H9 (cell line): ENCODE measurements at regions not wholly inside any gene's neighbourhood (a gene's known extent, or its start where the extent isn't known, plus 50 kb on each side); places are given as distances from the start of the nearest gene placed in this dataset.
A peak's percentile ranks its signal among the peaks of the same experiment; 100 is the strongest.

ENCODE experiments used
- DNase-seq: peaks from one replicate; pipeline ENCODE4 v3.0.0-alpha.2; 2017
- H2AFZ ChIP-seq: one replicate; pipeline ENCODE4 v1.6.1; 2013; ENCODE audit warnings: mild to moderate bottlenecking, low read length, control low read depth, moderate library complexity
- H2AK5ac ChIP-seq: 2 replicates; pipeline ENCODE4 v1.6.1; 2013; ENCODE audit warnings: low read length, control low read depth, mixed read lengths; ENCODE audit not compliant: insufficient read length
- H2BK120ac ChIP-seq: one replicate; pipeline ENCODE4 v1.6.1; 2013; ENCODE audit warnings: low read depth, mild to moderate bottlenecking, low read length, control low read depth, inconsistent platforms; ENCODE audit not compliant: poor library complexity, severe bottlenecking
- H2BK12ac ChIP-seq: 2 replicates; pipeline ENCODE4 v1.6.1; 2013; ENCODE audit warnings: low read length, control low read depth, mixed read lengths, low read depth; ENCODE audit not compliant: insufficient read length
- H2BK15ac ChIP-seq: 2 replicates; pipeline ENCODE4 v1.6.1; 2013; ENCODE audit warnings: low read depth, low read length, control low read depth
- H2BK20ac ChIP-seq: one replicate; pipeline ENCODE4 v1.6.1; 2013; ENCODE audit warnings: low read depth, mild to moderate bottlenecking, low read length, control low read depth, inconsistent platforms; ENCODE audit not compliant: poor library complexity, severe bottlenecking
- H2BK5ac ChIP-seq: 2 replicates; pipeline ENCODE4 v1.6.1; 2013; ENCODE audit warnings: low read length, control low read depth, mixed read lengths; ENCODE audit not compliant: insufficient read length
- H3K14ac ChIP-seq: 2 replicates; pipeline ENCODE4 v1.6.1; 2013; ENCODE audit warnings: low read length, control low read depth; ENCODE audit not compliant: insufficient read depth
- H3K18ac ChIP-seq: 2 replicates; pipeline ENCODE4 v1.6.1; 2013; ENCODE audit warnings: low read depth, mild to moderate bottlenecking, mixed read lengths, low read length, control low read depth; ENCODE audit not compliant: insufficient read length
- H3K23ac ChIP-seq: 2 replicates; pipeline ENCODE4 v1.6.1; 2013; ENCODE audit warnings: low read length, control low read depth, mixed read lengths, low read depth; ENCODE audit not compliant: insufficient read length
- H3K23me2 ChIP-seq: 2 replicates; pipeline ENCODE4 v1.6.1; 2013; ENCODE audit warnings: low read depth, mild to moderate bottlenecking, mixed read lengths, low read length, control low read depth; ENCODE audit not compliant: insufficient read length, poor library complexity, severe bottlenecking
- H3K27ac ChIP-seq: 2 replicates; pipeline ENCODE4 v1.5.1; 2013; ENCODE audit warnings: low read length, control low read depth, mixed read lengths, low read depth; ENCODE audit not compliant: insufficient read length
- H3K27me3 ChIP-seq: 2 replicates; pipeline ENCODE4 v1.6.1; 2013; ENCODE audit warnings: low read length, control low read depth, inconsistent platforms; ENCODE audit not compliant: insufficient read depth
- H3K4ac ChIP-seq: 2 replicates; pipeline ENCODE4 v1.6.1; 2013; ENCODE audit warnings: low read depth, mild to moderate bottlenecking, control low read depth, inconsistent platforms, low read length, moderate library complexity
- H3K4me1 ChIP-seq: 2 replicates; pipeline ENCODE4 v1.6.1; 2013; ENCODE audit warnings: low read length, control low read depth, inconsistent platforms; ENCODE audit not compliant: insufficient read depth
- H3K4me2 ChIP-seq: 2 replicates; pipeline ENCODE4 v1.6.1; 2013; ENCODE audit warnings: low read length, control low read depth, mixed read lengths; ENCODE audit not compliant: insufficient read length, insufficient read depth
- H3K56ac ChIP-seq: 2 replicates; pipeline ENCODE4 v1.6.1; 2013; ENCODE audit warnings: low read depth, mild to moderate bottlenecking, mixed read lengths, low read length, control low read depth; ENCODE audit not compliant: insufficient read length
- H3K79me1 ChIP-seq: 2 replicates; pipeline ENCODE4 v1.6.1; 2013; ENCODE audit warnings: low read depth, mild to moderate bottlenecking, moderate library complexity, low read length, control low read depth, inconsistent platforms; ENCODE audit not compliant: insufficient read depth, poor library complexity, severe bottlenecking
- H3K79me2 ChIP-seq: 2 replicates; pipeline ENCODE4 v1.6.1; 2013; ENCODE audit warnings: low read length, control low read depth, inconsistent platforms; ENCODE audit not compliant: insufficient read depth
- H3K9ac ChIP-seq: 2 replicates; pipeline ENCODE4 v1.6.1; 2013; ENCODE audit warnings: low read length, control low read depth, mixed read lengths; ENCODE audit not compliant: insufficient read length; ENCODE audit errors: extremely low read depth
- H3K9me3 ChIP-seq: one replicate; pipeline ENCODE4 v1.6.1; 2013; ENCODE audit warnings: low read depth, low read length, inconsistent platforms; ENCODE audit not compliant: control insufficient read depth
- H3T11ph ChIP-seq: one replicate; pipeline ENCODE4 v1.6.1; 2013; ENCODE audit warnings: mild to moderate bottlenecking, low read length, control low read depth, inconsistent platforms
- H4K20me1 ChIP-seq: one replicate; pipeline ENCODE4 v1.6.1; 2013; ENCODE audit not compliant: control insufficient read depth, insufficient read length, insufficient read depth
- H4K5ac ChIP-seq: 2 replicates; pipeline ENCODE4 v1.6.1; 2013; ENCODE audit warnings: low read depth, mild to moderate bottlenecking, mixed read lengths, low read length, control low read depth; ENCODE audit not compliant: insufficient read length
- H4K8ac ChIP-seq: replicated peaks from 2 replicates; pipeline ENCODE4 v1.6.1; 2013; ENCODE audit warnings: low read length, control low read depth, mixed read lengths, low read depth; ENCODE audit not compliant: insufficient read length
- H4K91ac ChIP-seq: 2 replicates; pipeline ENCODE4 v1.6.1; 2013; ENCODE audit warnings: low read depth, mild to moderate bottlenecking, moderate library complexity, mixed read lengths, low read length, control low read depth; ENCODE audit not compliant: insufficient read length
- H3K27ac Mint-ChIP-seq, 3 experiments: 2 replicates in 2 of 3; 3 replicates in 1 of 3; pipeline ENCODE4 v1.8.0; 2020 to 2021; ENCODE audit warnings: mixed read lengths in 3 of 3, mild to moderate bottlenecking in 1 of 3, moderate library complexity in 1 of 3
- H3K27me3 Mint-ChIP-seq: 2 replicates; pipeline ENCODE4 v1.8.0; 2021; ENCODE audit warnings: low read depth, mild to moderate bottlenecking, moderate library complexity, mixed read lengths
- H3K36me3 Mint-ChIP-seq, 3 experiments: 2 replicates in 2 of 3; 3 replicates in 1 of 3; pipeline ENCODE4 v1.8.0; 2020 to 2021; ENCODE audit warnings: low read depth in 3 of 3, mixed read lengths in 3 of 3; ENCODE audit not compliant: insufficient read depth in 1 of 3
- H3K4me1 Mint-ChIP-seq, 2 experiments: 2 replicates each; pipeline ENCODE4 v1.8.0; 2020; ENCODE audit warnings: mixed read lengths in 2 of 2
- H3K4me3 Mint-ChIP-seq, 2 experiments: 2 replicates in 1 of 2; 3 replicates in 1 of 2; pipeline ENCODE4 v1.8.0; 2020 to 2021; ENCODE audit warnings: mild to moderate bottlenecking in 2 of 2, mixed read lengths in 2 of 2, moderate library complexity in 1 of 2
- H3K9me3 Mint-ChIP-seq, 2 experiments: 2 replicates in 1 of 2; 3 replicates in 1 of 2; pipeline ENCODE4 v1.8.0; 2020; ENCODE audit warnings: mild to moderate bottlenecking in 2 of 2, mixed read lengths in 2 of 2, moderate library complexity in 1 of 2
- CTCF ChIP-seq: fragments of 200-600 bp; sonication (generic); conservative IDR thresholded peaks from 3 replicates; pipeline ENCODE4 v1.8.0; 2021; ENCODE audit warnings: antibody characterized with exemption, mild to moderate bottlenecking
- WGBS: extraction: QIAGEN DNeasy Blood & Tissue Kit; methylation state at CpG from one replicate; pipeline ENCODE4 v1.1.7; 2013; ENCODE audit warnings: missing lambda C conversion rate, low lambda C conversion rate, mixed read lengths; ENCODE audit not compliant: insufficient read length; ENCODE audit errors: extremely low coverage; 5-methylcytosine and 5-hydroxymethylcytosine counted together

GRCh38 chr1:190000365-190000872 lies 477.2 kb downstream of the BRINP3 start:
- H3K18ac ChIP-seq: no peak overlapping the region
- WGBS: no CpG with 5 or more reads among the region's 3 CpGs
- H3K27ac ChIP-seq: no peak overlapping the region
- peak overlapping the region in 2 of 3 experiments; percentile 29 to 59; a peak in 4 of 7 replicates for H3K27ac Mint-ChIP-seq
- no peak overlapping the region for H3K4me3 Mint-ChIP-seq
- no peak overlapping the region for H2BK5ac ChIP-seq
- no peaks in the 10 kb centered on the region for H3K9me3 Mint-ChIP-seq
- H3K79me1 ChIP-seq: no peaks in the 10 kb centered on the region
- no peak overlapping the region for H3K56ac ChIP-seq
- H4K20me1 ChIP-seq: no peaks in the 10 kb centered on the region
- no peak overlapping the region for H3K4ac ChIP-seq
- H3K36me3 Mint-ChIP-seq: no peaks in the 10 kb centered on the region
- H4K8ac ChIP-seq: no peak overlapping the region
- TF ChIP-seq CTCF: no peak
- no peak overlapping the region for H4K5ac ChIP-seq
- no peaks in the 10 kb centered on the region for H3K9me3 ChIP-seq
- no peak overlapping the region for H3K23ac ChIP-seq
- no peak overlapping the region for H2BK15ac ChIP-seq
- no peak overlapping the region for H3K14ac ChIP-seq
- H3K27me3 ChIP-seq: no peaks in the 10 kb centered on the region
- no peak overlapping the region for H2AFZ ChIP-seq
- no peaks in the 10 kb centered on the region for H3K27me3 Mint-ChIP-seq
- no peaks in the 10 kb centered on the region for H3K23me2 ChIP-seq
- no peaks in the 10 kb centered on the region for H3K79me2 ChIP-seq
- peaks cover 0 to 5% of the 10 kb centered on the region in 2 experiments; a peak in 2 of 4 replicates for H3K4me1 Mint-ChIP-seq
- no peak overlapping the region for H2BK20ac ChIP-seq
- no peak overlapping the region for H3K4me2 ChIP-seq
- no peak overlapping the region for H3K9ac ChIP-seq
- no peak overlapping the region for H4K91ac ChIP-seq
- DNase-seq: no peak
- 0 out of 2 replicates have a peak, but pooled peaks cover 2% of the 10 kb centered on the region for H3K4me1 ChIP-seq
- no peak overlapping the region for H3T11ph ChIP-seq
- H2BK12ac ChIP-seq: no peak overlapping the region
- H2AK5ac ChIP-seq: no peak overlapping the region
- no peak overlapping the region for H2BK120ac ChIP-seq
